Pulmonary artery endothelial cell (primary cell): ENCODE measurements at regions not wholly inside any gene's neighbourhood (a gene's known extent, or its start where the extent isn't known, plus 50 kb on each side); places are given as distances from the start of the nearest gene placed in this dataset.
A peak's percentile ranks its signal among the peaks of the same experiment; 100 is the strongest.

Source experiments
- DNase-seq: peaks from one replicate; pipeline ENCODE4 v3.0.0-alpha.2; 2011; ENCODE audit warnings: low read depth, low spot score

GRCh38 chr18:45374878-45375630, 240.2 kb upstream of the SLC14A2 start:
- DNase-seq: no peak

GRCh38 chr18:45376193-45376592, 239.1 kb upstream of the SLC14A2 start:
- no peak for DNase-seq

- DNase-seq: no peak
Observed at GRCh38 chr18:45378308-45378707, 237.0 kb upstream of the SLC14A2 start.

DNA sequence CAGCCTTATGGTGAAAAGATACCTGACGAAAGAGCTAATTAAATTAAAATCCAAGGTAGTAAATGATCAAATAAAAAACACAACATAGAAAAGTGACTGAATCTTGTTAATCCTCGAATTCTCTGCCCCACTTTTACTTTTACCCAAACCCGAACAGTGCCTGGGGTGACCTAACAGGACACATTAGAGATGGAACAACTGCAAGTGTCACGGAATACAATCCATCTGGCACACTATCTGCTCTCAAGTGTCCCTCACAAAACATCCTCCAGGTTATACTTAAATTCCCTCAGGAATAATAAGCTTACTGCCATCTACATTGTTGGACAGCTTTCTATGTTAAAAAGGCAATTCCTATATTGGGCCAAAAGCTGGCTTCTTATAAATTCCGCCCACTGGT, 236.3 kb upstream of the SLC14A2 start:
- no peak for DNase-seq

DNA sequence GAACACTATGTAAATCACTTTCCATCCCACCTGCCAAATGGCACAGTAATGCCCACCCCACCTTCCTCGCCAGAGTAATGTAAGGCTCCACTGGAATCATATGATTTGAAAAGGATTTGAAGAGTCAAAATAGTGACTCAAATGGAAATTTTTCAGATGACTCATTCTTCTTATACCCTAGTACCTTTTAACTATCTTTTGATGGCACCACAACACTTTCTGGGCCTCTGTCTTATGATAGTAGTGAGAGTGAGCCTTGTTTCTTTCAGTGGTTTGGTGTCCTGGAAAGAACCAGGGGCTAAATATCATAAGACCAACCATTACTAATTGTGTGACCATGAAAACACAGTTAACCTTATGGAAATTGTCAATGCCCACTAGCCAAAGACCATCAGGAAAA, 235.4 kb upstream of the SLC14A2 start:
- DNase-seq: no peak

- no peak for DNase-seq
Observed at GRCh38 chr18:45381282-45381681, 234.0 kb upstream of the SLC14A2 start.

- DNase-seq: no peak
Observed at GRCh38 chr18:45383228-45383627, 232.0 kb upstream of the SLC14A2 start.

DNA sequence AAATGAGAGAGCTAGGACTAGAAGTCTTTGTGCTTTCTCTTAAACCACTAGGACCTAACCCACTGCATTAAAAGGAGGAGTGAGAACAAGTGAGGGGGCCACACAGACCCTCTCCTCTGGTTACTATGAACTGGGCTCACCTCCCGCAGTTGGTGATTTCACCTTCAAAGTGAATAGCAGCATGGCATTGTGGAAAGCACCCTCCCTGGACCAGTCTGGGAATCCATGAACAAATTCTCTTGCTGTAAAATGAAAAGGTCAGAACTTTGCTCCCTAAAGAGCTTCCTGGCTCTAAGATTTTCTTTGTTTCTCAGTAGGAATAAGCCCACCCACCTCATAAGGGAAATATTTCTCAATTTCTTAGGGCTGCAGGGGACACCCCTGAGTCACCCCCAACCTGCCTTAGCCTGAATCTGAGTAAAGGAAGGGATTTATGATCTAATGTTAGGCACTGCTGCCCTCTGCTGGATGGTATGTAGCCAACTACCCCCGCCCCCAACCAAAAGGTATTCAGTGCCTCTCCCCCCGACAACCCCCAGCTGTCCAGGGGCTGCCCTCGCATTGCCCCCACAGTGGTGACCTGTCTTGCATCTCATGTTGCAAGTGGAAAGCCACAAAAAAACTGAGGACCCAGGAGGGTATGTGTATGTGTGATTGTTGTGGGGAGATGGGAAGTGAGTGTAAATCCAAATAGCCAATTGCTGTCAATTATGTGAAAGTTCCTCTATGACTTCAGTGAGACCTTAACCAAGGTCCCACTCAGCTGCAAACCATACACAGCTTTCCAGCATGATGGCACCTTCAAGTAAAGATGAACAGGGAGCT, 230.9 kb upstream of the SLC14A2 start:
- DNase-seq: peak; percentile 4

DNA sequence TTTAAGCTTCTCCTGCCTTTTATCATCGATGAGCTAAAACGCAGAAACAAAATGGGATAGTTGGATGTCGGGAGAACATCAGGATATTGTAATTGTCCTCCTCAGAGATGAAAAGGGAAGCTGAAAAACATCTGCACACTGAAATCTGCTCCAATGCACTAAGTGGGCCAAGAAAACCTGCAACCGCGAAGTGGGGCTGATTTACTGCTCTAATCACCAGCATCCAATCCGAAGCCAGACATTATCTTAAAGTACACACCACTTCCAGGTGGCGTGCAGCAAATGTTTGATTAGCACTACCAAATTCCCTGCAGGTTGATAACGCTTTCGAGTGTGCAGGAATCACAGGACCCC, 230.3 kb upstream of the SLC14A2 start:
- no peak for DNase-seq

DNA sequence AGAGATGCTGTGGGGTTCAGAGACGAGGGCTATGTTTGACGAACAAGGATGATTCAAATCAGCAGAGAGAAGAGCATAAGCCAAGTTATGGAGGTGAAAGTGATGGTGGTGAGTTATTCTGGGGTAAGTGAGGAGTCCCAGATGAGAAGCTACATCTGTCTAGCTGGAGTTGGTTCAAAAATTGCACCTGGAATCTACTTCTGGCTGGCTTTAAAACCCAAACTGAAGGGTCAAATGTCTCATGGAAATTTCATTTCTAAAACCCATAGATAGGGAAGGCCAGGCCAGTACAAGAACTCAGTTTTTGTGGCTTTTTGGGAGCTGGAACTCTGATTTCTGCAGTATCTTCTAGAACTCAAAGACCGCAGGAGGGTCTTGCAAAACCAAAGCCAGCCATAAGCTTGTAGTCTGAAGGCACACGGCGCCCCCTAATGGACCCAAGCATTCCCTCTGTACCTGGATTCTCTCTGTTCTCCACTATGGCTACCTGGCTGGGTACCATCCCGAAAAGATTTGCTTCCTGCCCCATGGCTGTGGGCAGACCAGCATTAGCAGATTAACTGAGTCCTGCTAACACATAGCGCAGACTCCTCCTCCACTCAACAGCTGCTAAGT, 229.1 kb upstream of the SLC14A2 start:
- no peak for DNase-seq

DNA sequence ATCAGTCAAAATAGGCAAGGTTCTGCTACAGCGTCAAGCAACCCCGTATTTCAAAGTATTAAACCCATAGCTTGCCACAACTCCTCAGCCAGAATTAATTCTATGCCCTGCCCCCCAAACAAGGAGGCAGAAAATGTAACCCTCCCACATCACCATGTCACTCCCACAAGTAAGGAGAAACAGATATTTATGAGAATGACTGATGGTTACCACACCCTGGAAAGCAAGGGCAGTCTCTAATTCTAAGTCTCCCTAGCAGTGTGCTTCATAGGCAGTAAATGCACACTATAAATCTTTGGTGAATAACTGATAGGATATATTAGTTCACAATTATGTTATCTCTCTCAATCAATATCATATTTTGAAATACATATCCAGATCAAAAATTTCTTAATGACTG, 228.0 kb upstream of the SLC14A2 start:
- DNase-seq: no peak

DNA sequence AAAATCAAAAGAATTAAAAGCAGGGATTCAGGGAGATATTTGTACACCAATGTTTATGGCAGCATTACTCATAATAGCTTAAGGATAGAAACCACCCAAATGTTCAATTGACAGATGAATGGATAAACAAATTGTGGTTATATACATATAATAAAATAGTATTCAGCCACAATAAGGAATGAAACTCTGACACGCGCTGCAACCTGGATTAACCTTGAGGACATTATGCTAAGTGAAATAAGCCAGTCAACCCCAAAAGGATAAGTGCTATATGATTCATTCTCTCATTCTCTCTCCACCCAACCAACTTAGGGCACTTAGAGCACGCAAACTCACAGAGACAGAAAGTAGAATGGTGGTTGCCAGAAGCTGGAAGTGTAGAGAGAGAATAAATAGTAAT, 216.8 kb upstream of the SLC14A2 start:
- no peak for DNase-seq

- DNase-seq: no peak
Observed at GRCh38 chr18:45399146-45399545, 216.1 kb upstream of the SLC14A2 start.

- DNase-seq: no peak
Observed at GRCh38 chr18:45399643-45400042, 215.6 kb upstream of the SLC14A2 start.

GRCh38 chr18:45402485-45403056, 212.7 kb upstream of the SLC14A2 start:
- no peak for DNase-seq

GRCh38 chr18:45403341-45404049, 211.8 kb upstream of the SLC14A2 start:
- DNase-seq: no peak

- DNase-seq: no peak
Observed at GRCh38 chr18:45408218-45408617, 207.1 kb upstream of the SLC14A2 start.

GRCh38 chr18:45409971-45410370, 205.3 kb upstream of the SLC14A2 start:
- DNase-seq: no peak

- no peak for DNase-seq
Observed at GRCh38 chr18:45412577-45412976, 202.7 kb upstream of the SLC14A2 start.

DNA sequence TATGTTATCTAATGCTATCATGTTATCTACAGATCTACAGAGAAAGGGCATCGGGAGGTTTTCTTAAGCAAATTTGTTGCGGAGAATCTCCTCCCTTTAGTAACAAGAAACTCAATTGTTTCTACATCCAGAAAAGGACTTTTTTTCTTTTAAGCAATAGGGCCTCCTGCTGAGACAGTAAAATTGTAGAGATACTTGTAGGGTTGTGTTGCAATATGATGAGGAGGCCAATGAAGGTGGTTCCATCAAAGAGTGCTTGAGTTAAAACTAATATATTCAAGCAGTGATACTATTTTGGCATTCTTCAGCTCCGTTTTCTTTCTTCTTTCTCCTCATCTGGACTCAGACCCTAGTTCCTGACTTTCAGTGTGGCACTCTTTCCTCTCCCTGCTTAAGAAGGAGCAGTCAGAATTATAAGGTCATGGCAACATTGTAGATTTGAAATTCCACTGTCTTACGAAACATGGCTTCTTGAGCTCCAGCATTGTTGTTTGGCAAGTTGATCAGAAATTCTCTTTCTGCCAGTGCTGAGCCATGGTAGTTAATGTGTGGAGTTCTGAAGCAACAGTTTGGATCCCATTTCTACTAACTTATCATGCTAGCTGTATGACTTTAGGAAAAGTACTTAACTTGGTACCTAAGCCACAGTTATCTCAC, 202.0 kb upstream of the SLC14A2 start:
- DNase-seq: no peak

DNA sequence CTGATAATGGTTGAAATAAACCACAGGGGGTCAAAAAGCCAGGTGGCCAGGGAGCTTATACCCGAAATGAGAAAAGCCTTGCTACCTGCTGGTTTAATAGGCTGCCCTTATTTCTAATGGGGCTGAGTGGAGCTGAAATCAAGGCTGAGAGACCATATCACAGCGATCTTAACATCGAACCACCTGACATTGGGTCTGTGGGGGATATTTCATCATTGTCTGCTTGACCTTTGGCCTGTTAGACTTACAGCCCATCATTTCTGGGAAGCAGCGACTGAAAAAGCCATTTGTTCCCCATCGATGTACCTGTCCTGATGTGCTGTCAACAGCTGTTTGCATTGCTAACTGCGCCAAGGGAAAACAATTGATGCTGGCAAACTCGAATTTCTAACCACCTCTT, 199.7 kb upstream of the SLC14A2 start:
- DNase-seq: no peak
